GM10248 (cell line): ENCODE measurements at regions not wholly inside any gene's neighbourhood (a gene's known extent, or its start where the extent isn't known, plus 50 kb on each side); places are given as distances from the start of the nearest gene placed in this dataset.

Source experiments
- CTCF ChIA-PET: fragments of 300-600 bp; sonication (Branson Sonifier 250); formaldehyde crosslinking; extraction: SDS; loops from one replicate; lab custom pipeline; 2021; ENCODE audit warnings: antibody characterized with exemption; lab: Yijun Ruan, JAX
- POLR2A ChIA-PET: fragments of 350-650 bp; sonication (Branson Sonifier 250); formaldehyde crosslinking; extraction: SDS; loops from one replicate; lab custom pipeline; 2020; ENCODE audit warnings: antibody characterized with exemption; lab: Yijun Ruan, JAX
- DNase-seq: peaks from one replicate; pipeline ENCODE4 v3.0.0; 2012; ENCODE audit errors: extremely low spot score
- CTCF ChIP-seq: IDR thresholded peaks from 2 replicates; pipeline ENCODE4 v1.5.1; 2012; ENCODE audit warnings: mild to moderate bottlenecking, low read depth; ENCODE audit errors: extremely low read depth, missing control alignments, control extremely low read depth

DNA sequence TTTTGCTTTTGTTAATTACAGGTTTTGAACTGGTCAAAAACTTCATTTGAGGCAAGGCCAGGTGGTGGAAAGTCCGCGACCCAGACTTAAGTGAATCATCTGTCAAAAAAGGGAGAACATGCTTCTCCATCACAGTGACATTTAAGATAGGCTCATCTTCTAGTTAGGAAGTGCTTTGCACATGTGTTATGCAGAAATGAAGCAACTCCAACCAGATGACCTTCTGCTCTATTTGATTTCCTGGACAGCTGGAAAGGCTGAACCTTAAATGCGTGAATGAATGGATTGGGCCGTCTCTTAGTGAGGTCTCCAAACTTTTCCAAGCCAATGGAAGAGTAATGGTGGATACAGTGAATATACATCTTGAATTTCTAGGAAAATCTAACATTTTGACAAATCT is 101.6 kb upstream of the FAM13C start:
- POLR2A ChIA-PET = no interaction called here
- TF ChIP-seq CTCF = no peak
- CTCF ChIA-PET = interaction anchor here (1.4 kb wide), 1 partner anchor 12 kb away, joined by 3 read pairs; no protein-coding TSS in a partner anchor
- no peak for DNase-seq

DNA sequence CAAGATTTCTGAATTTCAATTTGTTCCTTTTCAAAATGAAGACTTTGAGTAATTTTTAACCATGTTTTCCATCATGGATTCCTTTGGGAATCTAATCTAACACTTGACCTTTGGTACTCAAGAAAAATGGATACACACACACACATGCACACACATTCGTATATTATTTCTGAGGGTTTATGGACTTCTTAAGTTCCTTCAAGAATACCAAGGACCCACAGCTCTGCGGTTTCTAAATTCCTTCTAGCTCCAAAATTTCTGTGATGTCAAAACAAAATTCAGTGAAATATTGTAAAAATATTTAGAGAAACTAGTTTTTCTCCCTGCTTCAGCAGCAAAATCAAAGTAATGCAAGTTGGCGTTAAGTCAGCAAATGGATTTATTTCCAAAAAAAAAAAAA is 98.3 kb upstream of the FAM13C start:
- no peak for DNase-seq
- no peak for TF ChIP-seq CTCF
- ChIA-PET CTCF (no interaction called here), POLR2A (no interaction called here)

- POLR2A ChIA-PET = no interaction called here
- CTCF ChIA-PET = no interaction called here
- no peak for DNase-seq
- TF ChIP-seq CTCF = no peak
These were observed 93.8 kb upstream of the FAM13C start for GRCh38 chr10:59456199-59456598.

DNA sequence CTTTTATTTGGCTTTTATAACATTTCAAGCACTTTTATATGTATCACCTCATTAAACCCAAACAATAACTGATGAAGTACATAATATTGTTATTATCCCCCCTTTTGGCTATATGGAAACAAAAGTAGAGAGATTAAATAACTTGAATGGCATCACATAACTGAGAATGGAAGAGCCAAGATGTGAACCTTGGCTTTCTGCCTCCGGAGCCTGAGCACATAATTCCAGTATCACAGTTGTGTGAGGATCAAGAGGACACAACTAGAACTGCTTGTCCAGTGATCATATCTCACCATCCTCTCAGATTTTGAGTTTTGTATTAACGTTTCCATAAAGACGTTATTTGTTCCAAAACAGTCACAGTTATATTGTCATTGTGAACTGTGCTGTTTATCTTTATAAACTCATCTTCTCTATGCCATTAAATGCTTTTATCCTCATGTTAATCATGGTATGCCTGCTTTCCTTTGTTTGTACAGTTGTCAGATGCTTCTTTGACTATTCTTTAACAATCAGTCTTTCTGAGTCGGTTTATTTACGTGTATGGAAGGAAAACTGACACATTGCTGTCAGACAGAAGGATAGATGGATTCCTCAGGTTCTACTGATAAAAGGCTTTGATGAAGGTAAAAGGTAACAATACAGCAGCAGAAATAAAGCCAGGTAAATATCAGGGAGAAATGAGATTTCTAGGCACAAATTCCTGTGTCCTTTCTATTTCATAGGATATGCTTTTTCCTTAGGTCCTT is 92.0 kb upstream of the FAM13C start:
- DNase-seq = no peak
- ChIA-PET POLR2A (no interaction called here), CTCF (no interaction called here)
- TF ChIP-seq CTCF = no peak

DNA sequence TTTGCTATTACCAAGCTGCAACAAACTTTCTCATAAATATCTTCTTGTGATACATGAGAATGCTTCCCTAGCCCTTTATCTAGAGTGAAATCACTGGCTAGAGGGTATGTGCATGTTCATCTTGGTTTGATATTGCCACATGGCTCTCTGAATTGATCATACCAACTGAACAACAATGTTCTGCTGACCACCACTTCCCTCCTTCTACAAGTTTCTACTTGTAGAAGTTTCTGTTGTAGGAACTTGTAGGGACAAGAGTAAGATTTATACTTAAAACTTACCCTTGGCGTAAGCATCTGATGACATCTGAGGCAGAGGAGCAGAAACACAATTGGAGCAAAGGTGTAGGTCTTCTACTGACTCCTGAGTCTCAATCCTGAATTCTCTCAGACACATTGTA is 86.3 kb upstream of the FAM13C start:
- CTCF ChIA-PET = no interaction called here

GRCh38 chr10:59435707-59436106 is 73.4 kb upstream of the FAM13C start:
- ChIA-PET CTCF (no interaction called here), POLR2A (no interaction called here)
- TF ChIP-seq CTCF = no peak
- no peak for DNase-seq

More for the DNA sequence above, 86.3 kb upstream of the FAM13C start:
- POLR2A ChIA-PET = no interaction called here
- TF ChIP-seq CTCF = no peak
- DNase-seq = no peak
